Parathyroid adenoma (tissue), 2 donors: ENCODE measurements at regions not wholly inside any gene's neighbourhood (a gene's known extent, or its start where the extent isn't known, plus 50 kb on each side); places are given as distances from the start of the nearest gene placed in this dataset.

ENCODE experiments used
- H2AFZ ChIP-seq: fragments of 300-600 bp; sonication (generic); one replicate; pipeline ENCODE4 v1.7.0; 2017; ENCODE audit warnings: antibody characterized with exemption, mild to moderate bottlenecking
- H3K27ac ChIP-seq: fragments of 300-600 bp; sonication (generic); one replicate; pipeline ENCODE4 v1.7.0; 2017
- H3K27me3 ChIP-seq: fragments of 300-600 bp; sonication (generic); one replicate; pipeline ENCODE4 v1.7.0; 2017; ENCODE audit warnings: low read length; ENCODE audit not compliant: control insufficient read depth, insufficient read depth
- H3K36me3 ChIP-seq: fragments of 300-600 bp; sonication (generic); one replicate; pipeline ENCODE4 v1.7.0; 2017; ENCODE audit warnings: low read length; ENCODE audit not compliant: control insufficient read depth, insufficient read depth
- H3K4me1 ChIP-seq: fragments of 300-600 bp; sonication (generic); one replicate; pipeline ENCODE4 v1.7.0; 2017; ENCODE audit warnings: control low read depth
- H3K4me2 ChIP-seq: fragments of 300-600 bp; sonication (generic); one replicate; pipeline ENCODE4 v1.7.0; 2017; ENCODE audit warnings: low read length
- H3K4me3 ChIP-seq: fragments of 300-600 bp; sonication (generic); one replicate; pipeline ENCODE4 v1.7.0; 2017; ENCODE audit warnings: low read depth, low read length
- H3K79me2 ChIP-seq: fragments of 300-600 bp; sonication (generic); one replicate; pipeline ENCODE4 v1.7.0; 2017; ENCODE audit warnings: control low read depth
- H3K9ac ChIP-seq: fragments of 300-600 bp; sonication (generic); one replicate; pipeline ENCODE4 v1.7.0; 2017; ENCODE audit warnings: mild to moderate bottlenecking
- H3K9me3 ChIP-seq: fragments of 300-600 bp; sonication (generic); one replicate; pipeline ENCODE4 v1.7.0; 2017; ENCODE audit warnings: low read length; ENCODE audit not compliant: control insufficient read depth
- CTCF ChIP-seq: fragments of 300-600 bp; sonication (generic); IDR thresholded peaks from one replicate; pipeline ENCODE4 v1.7.0; 2017; ENCODE audit warnings: antibody characterized with exemption, mild to moderate bottlenecking
- donor health status: primary hyperparathyroidism.

GRCh38 chr3:55156851-55157650, 229.2 kb upstream of the LRTM1 start:
- no peaks in the 10 kb centered on the region for H3K4me1 ChIP-seq
- H3K9ac ChIP-seq: no peak overlapping the region
- H3K36me3 ChIP-seq: no peaks in the 10 kb centered on the region
- no peak overlapping the region for H2AFZ ChIP-seq
- no peak for TF ChIP-seq CTCF
- no peak overlapping the region for H3K4me2 ChIP-seq
- H3K4me3 ChIP-seq: no peak overlapping the region
- H3K27me3 ChIP-seq: no peaks in the 10 kb centered on the region
- H3K27ac ChIP-seq: no peak overlapping the region
- no peaks in the 10 kb centered on the region for H3K9me3 ChIP-seq
- no peaks in the 10 kb centered on the region for H3K79me2 ChIP-seq

DNA sequence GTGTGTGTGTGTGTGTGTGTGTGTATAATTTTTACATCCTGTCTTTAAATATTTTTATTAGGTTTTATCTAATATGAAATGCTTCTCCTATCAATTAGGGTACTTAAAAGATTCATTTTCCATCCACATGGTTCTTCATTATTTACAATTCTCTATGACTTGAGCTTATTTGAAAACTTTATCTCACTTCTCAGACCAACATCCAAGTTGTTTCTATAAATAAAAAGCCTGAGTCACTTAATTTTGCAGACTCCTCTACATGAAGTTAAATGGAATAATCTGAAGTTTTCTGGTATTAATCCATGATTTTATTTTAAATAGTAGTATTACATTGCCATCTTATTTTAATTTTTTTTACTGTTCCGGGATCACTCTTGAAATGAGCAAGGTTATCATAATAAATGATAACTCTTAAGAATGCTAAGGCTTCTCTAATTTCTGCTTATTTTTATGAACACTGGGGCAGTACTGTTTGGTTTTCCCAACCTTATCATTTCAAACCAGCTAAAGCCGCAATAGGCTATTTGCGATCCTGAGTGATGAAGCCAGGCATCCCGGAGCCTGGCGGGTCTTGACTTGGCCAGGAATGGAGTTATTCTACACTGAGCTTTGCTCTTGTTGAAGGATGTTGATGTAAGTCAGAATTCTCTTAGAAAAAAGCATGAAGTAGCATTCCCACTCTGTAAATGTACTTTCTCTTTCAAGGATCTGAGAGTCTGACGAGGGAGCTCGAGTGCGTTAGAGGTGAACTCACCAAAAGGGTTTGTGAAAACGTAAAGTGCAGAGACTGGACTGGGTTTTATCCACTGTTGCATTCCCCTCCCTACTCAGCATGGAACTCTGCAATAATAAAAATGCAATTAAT, 220.2 kb upstream of the LRTM1 start:
- Histone ChIP-seq H3K27me3 (no peaks in the 10 kb centered on the region), H3K4me3 (no peak overlapping the region), H3K9me3 (no peaks in the 10 kb centered on the region), H3K4me2 (no peak overlapping the region), H3K4me1 (no peaks in the 10 kb centered on the region), H3K36me3 (no peaks in the 10 kb centered on the region), H3K79me2 (no peaks in the 10 kb centered on the region), H3K27ac (no peak overlapping the region), H2AFZ (no peak overlapping the region), H3K9ac (no peak overlapping the region)
- no peak for TF ChIP-seq CTCF

DNA sequence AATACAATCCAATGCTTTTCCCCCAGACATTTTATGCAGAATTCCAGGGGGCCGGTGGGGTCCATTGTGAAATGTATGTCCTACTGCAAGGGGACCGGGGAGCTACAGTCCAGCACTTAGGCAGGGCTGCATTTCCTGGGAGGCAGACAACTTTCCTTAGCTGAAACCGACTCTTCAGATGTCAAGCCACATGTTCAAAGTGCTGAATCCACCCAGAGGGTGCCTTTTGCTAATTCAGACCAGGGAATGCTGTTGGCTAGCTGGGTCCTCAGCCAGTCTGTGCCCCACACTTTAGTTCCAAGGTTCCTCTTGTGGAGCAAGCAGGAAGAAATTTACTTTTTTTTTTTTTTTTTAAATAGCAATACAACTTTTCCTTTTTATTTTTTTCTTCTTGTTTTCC, 219.5 kb upstream of the LRTM1 start:
- no peaks in the 10 kb centered on the region for H3K4me1 ChIP-seq
- no peaks in the 10 kb centered on the region for H3K36me3 ChIP-seq
- H2AFZ ChIP-seq: no peak overlapping the region
- no peaks in the 10 kb centered on the region for H3K27me3 ChIP-seq
- H3K4me2 ChIP-seq: no peak overlapping the region
- H3K79me2 ChIP-seq: no peaks in the 10 kb centered on the region
- TF ChIP-seq CTCF: no peak
- no peak overlapping the region for H3K27ac ChIP-seq
- H3K9ac ChIP-seq: no peak overlapping the region
- no peak overlapping the region for H3K4me3 ChIP-seq
- H3K9me3 ChIP-seq: no peaks in the 10 kb centered on the region

GRCh38 chr3:55146216-55146615, 218.4 kb upstream of the LRTM1 start:
- no peak overlapping the region for H3K4me2 ChIP-seq
- H2AFZ ChIP-seq: no peak overlapping the region
- no peaks in the 10 kb centered on the region for H3K27me3 ChIP-seq
- no peak overlapping the region for H3K9ac ChIP-seq
- no peak for TF ChIP-seq CTCF
- no peak overlapping the region for H3K27ac ChIP-seq
- H3K9me3 ChIP-seq: no peaks in the 10 kb centered on the region
- no peaks in the 10 kb centered on the region for H3K36me3 ChIP-seq
- H3K79me2 ChIP-seq: no peaks in the 10 kb centered on the region
- H3K4me1 ChIP-seq: no peaks in the 10 kb centered on the region
- no peak overlapping the region for H3K4me3 ChIP-seq
